MM.1S (cell line): ENCODE measurements at regions not wholly inside any gene's neighbourhood (a gene's known extent, or its start where the extent isn't known, plus 50 kb on each side); places are given as distances from the start of the nearest gene placed in this dataset.

Experiments used
- EZH2 ChIP-seq: fragments of 300-600 bp; sonication (generic); optimal IDR thresholded peaks from 2 replicates; pipeline ENCODE3; 2017; ENCODE audit warnings: low read depth, mild to moderate bottlenecking, antibody characterized with exemption, low read length, mixed read lengths
- TF ChIP-seq, protein P1 (sequence below): fragments of 300-600 bp; sonication (generic); IDR thresholded peaks from 2 replicates; pipeline ENCODE4 v1.5.1; 2016; ENCODE audit warnings: antibody characterized with exemption, low read length, mixed read lengths

DNA sequence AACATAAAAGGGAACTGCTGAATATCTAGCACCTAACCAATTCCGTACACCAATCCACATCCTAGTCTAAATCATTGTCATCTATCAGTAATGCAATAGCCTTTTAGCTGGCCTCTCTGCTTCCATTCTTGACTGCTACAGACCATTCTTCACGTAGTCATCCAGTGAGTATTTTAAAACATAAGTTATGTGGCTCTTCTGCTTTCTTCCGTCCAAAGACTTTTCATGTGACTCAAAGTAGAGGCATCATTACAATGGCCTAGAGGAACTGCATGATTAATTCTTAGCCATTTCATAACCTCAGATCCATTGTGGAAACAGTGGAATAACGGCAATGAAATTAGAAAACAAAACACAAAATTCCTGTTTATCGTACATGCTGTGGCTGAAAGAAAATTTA lies 88.9 kb upstream of the CBLB start:
- TF ChIP-seq, protein P1, sequence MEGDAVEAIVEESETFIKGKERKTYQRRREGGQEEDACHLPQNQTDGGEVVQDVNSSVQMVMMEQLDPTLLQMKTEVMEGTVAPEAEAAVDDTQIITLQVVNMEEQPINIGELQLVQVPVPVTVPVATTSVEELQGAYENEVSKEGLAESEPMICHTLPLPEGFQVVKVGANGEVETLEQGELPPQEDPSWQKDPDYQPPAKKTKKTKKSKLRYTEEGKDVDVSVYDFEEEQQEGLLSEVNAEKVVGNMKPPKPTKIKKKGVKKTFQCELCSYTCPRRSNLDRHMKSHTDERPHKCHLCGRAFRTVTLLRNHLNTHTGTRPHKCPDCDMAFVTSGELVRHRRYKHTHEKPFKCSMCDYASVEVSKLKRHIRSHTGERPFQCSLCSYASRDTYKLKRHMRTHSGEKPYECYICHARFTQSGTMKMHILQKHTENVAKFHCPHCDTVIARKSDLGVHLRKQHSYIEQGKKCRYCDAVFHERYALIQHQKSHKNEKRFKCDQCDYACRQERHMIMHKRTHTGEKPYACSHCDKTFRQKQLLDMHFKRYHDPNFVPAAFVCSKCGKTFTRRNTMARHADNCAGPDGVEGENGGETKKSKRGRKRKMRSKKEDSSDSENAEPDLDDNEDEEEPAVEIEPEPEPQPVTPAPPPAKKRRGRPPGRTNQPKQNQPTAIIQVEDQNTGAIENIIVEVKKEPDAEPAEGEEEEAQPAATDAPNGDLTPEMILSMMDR: no peak
- no peak for TF ChIP-seq EZH2
